ENCODE measurements at regions not wholly inside any gene's neighbourhood (a gene's known extent, or its start where the extent isn't known, plus 50 kb on each side); places are given as distances from the start of the nearest gene placed in this dataset.

DNA sequence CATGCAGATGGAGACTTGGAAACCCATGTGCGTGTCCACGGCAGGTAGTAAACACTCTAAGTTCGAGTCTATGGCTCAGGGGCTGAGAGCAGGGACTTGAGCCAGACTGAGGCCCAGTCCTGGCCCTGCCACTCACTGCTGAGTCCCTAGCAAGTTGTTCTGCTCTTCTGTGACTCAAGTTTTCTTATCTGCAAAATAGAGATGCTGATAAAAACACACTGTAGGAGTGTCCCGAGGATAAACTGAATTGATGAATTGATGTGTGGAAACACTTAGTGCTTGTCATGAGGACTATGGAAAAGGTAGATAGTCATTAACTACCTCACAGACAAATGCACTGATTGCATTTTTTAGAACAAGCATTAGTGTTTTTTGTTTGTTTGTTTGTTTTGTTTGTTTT, 73.2 kb downstream of the BOLA3 start:
- dilution Hi-C loops (cut with MboI; ENCODE audit: extremely low pct_ligation_motif_present, low sequenced_read_pairs), result no loop called here
- Histone ChIP-seq H3K9ac (replicated peaks; ENCODE audit: extremely low read depth, insufficient read depth, low read length) (no peak overlapping the region), H3K9me3 (replicated peaks; ENCODE audit: control insufficient read depth, insufficient read depth, low read length) (no peaks in the 10 kb centered on the region), H3K9me1 (replicated peaks; ENCODE audit: control insufficient read depth, extremely low read depth, insufficient read depth, low read length) (no peaks in the 10 kb centered on the region), H2AFZ (ENCODE audit: low read depth, low read length) (no peak overlapping the region), H3K27me3 (ENCODE audit: control insufficient read depth in 2 of 2, insufficient read depth in 2 of 2, low read length in 2 of 2) (no peaks in the 10 kb centered on the region), H3K27ac (ENCODE audit: insufficient read depth, low read depth, low read length) (no peak overlapping the region), H3K4me1 (ENCODE audit: control insufficient read depth, extremely low read depth, insufficient read depth, low read length) (no peaks in the 10 kb centered on the region), H3K79me2 (ENCODE audit: control insufficient read depth, insufficient read depth, low read length) (no peaks in the 10 kb centered on the region), H3K36me3 (ENCODE audit: control insufficient read depth in 2 of 2, extremely low read depth in 1 of 2, insufficient read depth in 2 of 2, low read length in 2 of 2) (peaks cover 0 to 2% of the 10 kb centered on the region in 2 experiments), H4K20me1 (replicated peaks; ENCODE audit: control insufficient read depth, extremely low read depth, insufficient read depth, low read length) (no peaks in the 10 kb centered on the region), H3K4me2 (ENCODE audit: insufficient read depth, low read length) (no peak overlapping the region), H3K4me3 (replicated peaks in 1 of 3; ENCODE audit: insufficient read depth in 1 of 3, low read depth in 1 of 3, low read length in 3 of 3) (no peak overlapping the region)
- no peak for TF ChIP-seq GATA2 (IDR thresholded peaks at IDR 0.05; ENCODE audit: insufficient read depth, insufficient read length, low read depth, low read length)
- no peak for TF ChIP-seq POLR2A (IDR thresholded peaks at IDR 0.05; ENCODE audit: low read depth, low read length)
- TF ChIP-seq POLR2AphosphoS5 (IDR thresholded peaks at IDR 0.05; ENCODE audit: insufficient read depth, low read depth, low read length), result no peak
- TF ChIP-seq FOS (IDR thresholded peaks at IDR 0.05; ENCODE audit: borderline replicate concordance, insufficient read depth, low read length), result no peak
- TF ChIP-seq EZH2 (IDR thresholded peaks at IDR 0.05; ENCODE audit: borderline replicate concordance, low read depth, low read length, severe bottlenecking), result no peak
- TF ChIP-seq MYC (IDR thresholded peaks at IDR 0.05; ENCODE audit: low read depth, low read length), result no peak
- TF ChIP-seq, protein P1, sequence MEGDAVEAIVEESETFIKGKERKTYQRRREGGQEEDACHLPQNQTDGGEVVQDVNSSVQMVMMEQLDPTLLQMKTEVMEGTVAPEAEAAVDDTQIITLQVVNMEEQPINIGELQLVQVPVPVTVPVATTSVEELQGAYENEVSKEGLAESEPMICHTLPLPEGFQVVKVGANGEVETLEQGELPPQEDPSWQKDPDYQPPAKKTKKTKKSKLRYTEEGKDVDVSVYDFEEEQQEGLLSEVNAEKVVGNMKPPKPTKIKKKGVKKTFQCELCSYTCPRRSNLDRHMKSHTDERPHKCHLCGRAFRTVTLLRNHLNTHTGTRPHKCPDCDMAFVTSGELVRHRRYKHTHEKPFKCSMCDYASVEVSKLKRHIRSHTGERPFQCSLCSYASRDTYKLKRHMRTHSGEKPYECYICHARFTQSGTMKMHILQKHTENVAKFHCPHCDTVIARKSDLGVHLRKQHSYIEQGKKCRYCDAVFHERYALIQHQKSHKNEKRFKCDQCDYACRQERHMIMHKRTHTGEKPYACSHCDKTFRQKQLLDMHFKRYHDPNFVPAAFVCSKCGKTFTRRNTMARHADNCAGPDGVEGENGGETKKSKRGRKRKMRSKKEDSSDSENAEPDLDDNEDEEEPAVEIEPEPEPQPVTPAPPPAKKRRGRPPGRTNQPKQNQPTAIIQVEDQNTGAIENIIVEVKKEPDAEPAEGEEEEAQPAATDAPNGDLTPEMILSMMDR (IDR thresholded peaks at IDR 0.05; ENCODE audit: extremely low read depth in 1 of 2, insufficient read depth in 1 of 2, low read depth in 1 of 2, low read length in 2 of 2), result no peak
- no peak for TF ChIP-seq JUN (IDR thresholded peaks at IDR 0.05; ENCODE audit: borderline replicate concordance, insufficient read depth, insufficient read length, low read depth)
- TF ChIP-seq, protein P2, sequence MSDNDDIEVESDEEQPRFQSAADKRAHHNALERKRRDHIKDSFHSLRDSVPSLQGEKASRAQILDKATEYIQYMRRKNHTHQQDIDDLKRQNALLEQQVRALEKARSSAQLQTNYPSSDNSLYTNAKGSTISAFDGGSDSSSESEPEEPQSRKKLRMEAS (IDR thresholded peaks at IDR 0.05; ENCODE audit: insufficient read depth, insufficient read length), result no peak
- ChIA-PET CTCF (no interaction called here), POLR2A (no interaction called here)
- no peak for DNase-seq (ENCODE audit: low read depth, low spot score)
- FAIRE-seq, result no peak
- intact Hi-C loops (cut with micrococcal nuclease), result no loop called here
- no TSS peak for BruUV-seq (replicated peaks)
